ENCODE measurements at regions not wholly inside any gene's neighbourhood (a gene's known extent, or its start where the extent isn't known, plus 50 kb on each side); places are given as distances from the start of the nearest gene placed in this dataset.

DNA sequence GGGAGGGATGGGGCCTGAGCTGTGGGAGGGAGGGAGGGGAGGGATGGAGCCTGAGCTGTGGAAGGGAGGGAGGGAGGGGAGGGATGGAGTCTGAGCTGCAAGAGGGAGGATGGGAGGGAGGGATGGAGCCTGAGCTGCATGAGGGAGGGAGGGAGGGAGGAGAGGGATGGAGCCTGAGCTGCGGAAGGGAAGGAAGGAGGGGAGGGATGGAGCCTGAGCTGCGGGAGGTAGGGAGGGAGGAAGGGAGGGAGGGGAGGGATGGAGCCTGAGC lies 124.0 kb upstream of the ERCC6L2 start:
- H3K27ac ChIP-seq (replicated peaks): no peak overlapping the region
- DNase-seq (ENCODE audit: low read depth in 1 of 2, low spot score in 1 of 2): no peak
- peaks cover 4% of the 10 kb centered on the region for H3K27me3 ChIP-seq (ENCODE audit: insufficient read depth, poor library complexity, severe bottlenecking)
- no peak overlapping the region for H3K4me3 ChIP-seq (replicated peaks; ENCODE audit: insufficient read depth, low read length)
- TF ChIP-seq GABPA (IDR thresholded peaks at IDR 0.05; ENCODE audit: low read depth) (no peak), SPI1 (IDR thresholded peaks at IDR 0.05; ENCODE audit: borderline replicate concordance, low read depth) (no peak), POLR2AphosphoS5 (IDR thresholded peaks at IDR 0.05; ENCODE audit: low read depth) (no peak)
- TF ChIP-seq, protein P1, sequence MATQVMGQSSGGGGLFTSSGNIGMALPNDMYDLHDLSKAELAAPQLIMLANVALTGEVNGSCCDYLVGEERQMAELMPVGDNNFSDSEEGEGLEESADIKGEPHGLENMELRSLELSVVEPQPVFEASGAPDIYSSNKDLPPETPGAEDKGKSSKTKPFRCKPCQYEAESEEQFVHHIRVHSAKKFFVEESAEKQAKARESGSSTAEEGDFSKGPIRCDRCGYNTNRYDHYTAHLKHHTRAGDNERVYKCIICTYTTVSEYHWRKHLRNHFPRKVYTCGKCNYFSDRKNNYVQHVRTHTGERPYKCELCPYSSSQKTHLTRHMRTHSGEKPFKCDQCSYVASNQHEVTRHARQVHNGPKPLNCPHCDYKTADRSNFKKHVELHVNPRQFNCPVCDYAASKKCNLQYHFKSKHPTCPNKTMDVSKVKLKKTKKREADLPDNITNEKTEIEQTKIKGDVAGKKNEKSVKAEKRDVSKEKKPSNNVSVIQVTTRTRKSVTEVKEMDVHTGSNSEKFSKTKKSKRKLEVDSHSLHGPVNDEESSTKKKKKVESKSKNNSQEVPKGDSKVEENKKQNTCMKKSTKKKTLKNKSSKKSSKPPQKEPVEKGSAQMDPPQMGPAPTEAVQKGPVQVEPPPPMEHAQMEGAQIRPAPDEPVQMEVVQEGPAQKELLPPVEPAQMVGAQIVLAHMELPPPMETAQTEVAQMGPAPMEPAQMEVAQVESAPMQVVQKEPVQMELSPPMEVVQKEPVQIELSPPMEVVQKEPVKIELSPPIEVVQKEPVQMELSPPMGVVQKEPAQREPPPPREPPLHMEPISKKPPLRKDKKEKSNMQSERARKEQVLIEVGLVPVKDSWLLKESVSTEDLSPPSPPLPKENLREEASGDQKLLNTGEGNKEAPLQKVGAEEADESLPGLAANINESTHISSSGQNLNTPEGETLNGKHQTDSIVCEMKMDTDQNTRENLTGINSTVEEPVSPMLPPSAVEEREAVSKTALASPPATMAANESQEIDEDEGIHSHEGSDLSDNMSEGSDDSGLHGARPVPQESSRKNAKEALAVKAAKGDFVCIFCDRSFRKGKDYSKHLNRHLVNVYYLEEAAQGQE (IDR thresholded peaks at IDR 0.05; ENCODE audit: insufficient replicate concordance, low read depth): no peak

DNA sequence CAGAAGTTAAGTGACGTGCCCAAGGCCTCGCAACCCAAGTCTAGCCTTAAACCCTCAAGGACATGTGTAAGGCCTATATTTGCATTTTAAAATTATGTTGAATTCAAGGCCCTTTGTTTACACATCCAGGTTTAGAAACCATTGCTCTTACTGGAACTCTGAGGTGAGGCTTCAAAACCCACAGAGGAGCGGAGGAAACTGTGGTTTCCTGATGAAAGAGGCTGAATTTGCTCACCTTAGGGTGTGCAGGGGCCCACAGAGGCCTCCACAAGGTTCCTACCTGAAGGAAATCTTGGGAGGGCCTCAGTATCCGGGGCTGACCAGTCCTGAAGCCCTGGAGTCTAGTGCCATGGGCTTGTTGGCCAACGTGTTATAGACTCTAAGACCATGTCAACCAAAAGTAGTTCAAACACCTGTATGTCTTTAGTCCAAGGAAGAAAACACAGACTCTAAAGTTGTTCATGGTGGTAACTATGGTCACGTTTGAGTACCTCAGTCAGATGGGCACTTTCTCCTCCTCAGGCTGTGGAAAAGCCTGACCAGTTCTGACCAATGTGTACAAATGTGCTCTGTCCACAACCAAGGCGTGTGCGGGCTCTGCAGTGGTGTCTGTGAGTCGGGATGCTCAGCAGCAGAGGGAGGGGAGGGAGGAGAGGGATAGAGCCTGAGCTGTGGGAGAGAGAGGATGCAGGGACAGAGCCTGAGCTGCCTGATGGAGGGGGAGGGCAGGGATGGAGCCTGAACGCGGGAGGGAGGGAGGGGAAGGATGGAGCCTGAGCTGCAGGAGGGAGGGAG lies 124.6 kb upstream of the ERCC6L2 start:
- no peak for DNase-seq (ENCODE audit: low read depth in 1 of 2, low spot score in 1 of 2)
- H3K27me3 ChIP-seq (ENCODE audit: insufficient read depth, poor library complexity, severe bottlenecking): no peaks in the 10 kb centered on the region
- TF ChIP-seq, protein P1 (IDR thresholded peaks at IDR 0.05; ENCODE audit: insufficient replicate concordance, low read depth): no peak
- no peak for TF ChIP-seq GABPA (IDR thresholded peaks at IDR 0.05; ENCODE audit: low read depth)
- no peak for TF ChIP-seq SPI1 (IDR thresholded peaks at IDR 0.05; ENCODE audit: borderline replicate concordance, low read depth)
- TF ChIP-seq POLR2AphosphoS5 (IDR thresholded peaks at IDR 0.05; ENCODE audit: low read depth): no peak
- TF ChIP-seq, protein P2, sequence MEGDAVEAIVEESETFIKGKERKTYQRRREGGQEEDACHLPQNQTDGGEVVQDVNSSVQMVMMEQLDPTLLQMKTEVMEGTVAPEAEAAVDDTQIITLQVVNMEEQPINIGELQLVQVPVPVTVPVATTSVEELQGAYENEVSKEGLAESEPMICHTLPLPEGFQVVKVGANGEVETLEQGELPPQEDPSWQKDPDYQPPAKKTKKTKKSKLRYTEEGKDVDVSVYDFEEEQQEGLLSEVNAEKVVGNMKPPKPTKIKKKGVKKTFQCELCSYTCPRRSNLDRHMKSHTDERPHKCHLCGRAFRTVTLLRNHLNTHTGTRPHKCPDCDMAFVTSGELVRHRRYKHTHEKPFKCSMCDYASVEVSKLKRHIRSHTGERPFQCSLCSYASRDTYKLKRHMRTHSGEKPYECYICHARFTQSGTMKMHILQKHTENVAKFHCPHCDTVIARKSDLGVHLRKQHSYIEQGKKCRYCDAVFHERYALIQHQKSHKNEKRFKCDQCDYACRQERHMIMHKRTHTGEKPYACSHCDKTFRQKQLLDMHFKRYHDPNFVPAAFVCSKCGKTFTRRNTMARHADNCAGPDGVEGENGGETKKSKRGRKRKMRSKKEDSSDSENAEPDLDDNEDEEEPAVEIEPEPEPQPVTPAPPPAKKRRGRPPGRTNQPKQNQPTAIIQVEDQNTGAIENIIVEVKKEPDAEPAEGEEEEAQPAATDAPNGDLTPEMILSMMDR (IDR thresholded peaks at IDR 0.05; ENCODE audit: insufficient read depth, low read length): no peak
- H3K27ac ChIP-seq (replicated peaks): no peak overlapping the region
- no peak overlapping the region for H3K4me3 ChIP-seq (replicated peaks; ENCODE audit: insufficient read depth, low read length)

DNA sequence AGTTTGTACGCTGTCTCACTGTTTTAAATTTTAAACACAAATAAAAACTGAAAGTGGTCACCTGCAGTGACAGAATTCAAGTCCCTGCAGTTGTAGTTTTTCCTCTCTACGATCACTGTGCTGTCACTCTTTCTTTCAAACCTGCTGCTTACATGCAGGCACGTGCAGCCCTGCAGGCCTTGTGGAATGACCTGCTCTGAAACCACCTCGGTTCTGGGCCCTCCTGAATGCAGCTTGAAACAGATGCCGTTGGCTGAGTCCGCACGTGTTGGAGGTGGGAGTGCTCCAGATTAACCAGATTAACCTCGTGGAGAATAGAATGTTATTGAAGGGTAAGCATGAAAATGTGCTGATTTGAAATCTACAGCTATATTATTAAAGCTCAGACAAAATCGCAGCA lies 126.0 kb upstream of the ERCC6L2 start:
- DNase-seq (ENCODE audit: low read depth in 1 of 2, low spot score in 1 of 2): no peak
- Histone ChIP-seq H3K27me3 (ENCODE audit: insufficient read depth, poor library complexity, severe bottlenecking) (no peaks in the 10 kb centered on the region), H3K4me3 (replicated peaks; ENCODE audit: insufficient read depth, low read length) (no peak overlapping the region), H3K27ac (replicated peaks) (no peak overlapping the region)
- no peak for TF ChIP-seq SPI1 (IDR thresholded peaks at IDR 0.05; ENCODE audit: borderline replicate concordance, low read depth)
- TF ChIP-seq, protein P1 (IDR thresholded peaks at IDR 0.05; ENCODE audit: insufficient replicate concordance, low read depth): no peak

DNA sequence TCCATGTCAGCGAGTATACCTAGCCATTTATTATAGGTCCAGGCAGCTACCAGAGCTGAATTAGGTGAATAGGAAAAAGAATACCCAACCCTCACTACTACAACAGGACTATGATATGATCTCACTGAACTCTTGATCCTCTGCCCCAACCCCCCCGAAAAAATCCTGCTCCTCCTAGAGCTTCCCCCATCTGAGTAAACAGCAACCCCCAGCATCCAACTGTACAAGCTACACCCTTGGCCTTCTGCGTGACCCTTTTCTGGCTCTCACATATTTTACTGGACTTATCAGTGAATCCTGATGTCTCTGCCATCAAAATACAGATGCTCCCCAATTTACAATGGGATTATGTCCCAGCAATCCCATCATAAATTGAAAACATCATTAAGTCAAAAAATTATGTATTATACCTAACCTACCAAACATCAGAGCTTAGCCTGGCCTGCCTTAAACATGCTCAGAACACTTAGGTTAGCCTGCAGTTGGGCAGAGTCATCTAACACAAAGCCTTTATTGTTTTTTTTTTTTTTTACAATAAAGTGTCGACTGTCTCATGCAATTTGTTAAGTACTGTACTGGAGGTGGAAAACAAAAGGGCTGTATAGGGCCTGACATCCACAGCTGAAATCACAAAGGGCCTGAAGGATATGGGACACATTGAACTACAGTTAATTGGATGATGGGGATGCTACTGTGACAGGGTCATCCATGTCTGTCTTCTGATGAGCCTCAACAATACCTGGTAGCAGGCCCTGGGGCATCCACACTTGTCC lies 128.9 kb upstream of the ERCC6L2 start:
- Histone ChIP-seq H3K4me3 (replicated peaks; ENCODE audit: insufficient read depth, low read length) (no peak overlapping the region), H3K27ac (replicated peaks) (no peak overlapping the region), H3K27me3 (ENCODE audit: insufficient read depth, poor library complexity, severe bottlenecking) (no peaks in the 10 kb centered on the region)
- no peak for DNase-seq (ENCODE audit: low read depth in 1 of 2, low spot score in 1 of 2)
- no peak for TF ChIP-seq SPI1 (IDR thresholded peaks at IDR 0.05; ENCODE audit: borderline replicate concordance, low read depth)
- no peak for TF ChIP-seq GABPA (IDR thresholded peaks at IDR 0.05; ENCODE audit: low read depth)
- TF ChIP-seq, protein P1 (IDR thresholded peaks at IDR 0.05; ENCODE audit: insufficient replicate concordance, low read depth): no peak
- TF ChIP-seq, protein P2 (IDR thresholded peaks at IDR 0.05; ENCODE audit: insufficient read depth, low read length): no peak
- TF ChIP-seq POLR2AphosphoS5 (IDR thresholded peaks at IDR 0.05; ENCODE audit: low read depth): no peak

All from HL-60 (cell line).